Neutrophil (primary cell): ENCODE measurements at regions not wholly inside any gene's neighbourhood (a gene's known extent, or its start where the extent isn't known, plus 50 kb on each side); places are given as distances from the start of the nearest gene placed in this dataset.

Experiments used
- H3K27ac ChIP-seq: fragments of 200-600 bp; sonication (generic); 2 replicates; pipeline ENCODE4 v1.5.1; 2016; ENCODE audit warnings: mild to moderate bottlenecking, moderate library complexity
- H3K27me3 ChIP-seq: fragments of 200-600 bp; sonication (generic); 2 replicates; pipeline ENCODE4 v1.6.0; 2016; ENCODE audit warnings: mild to moderate bottlenecking
- H3K36me3 ChIP-seq: fragments of 200-600 bp; sonication (generic); 2 replicates; pipeline ENCODE4 v1.5.1; 2017
- H3K4me1 ChIP-seq, 2 experiments: fragments of 200-600 bp in 1 of 2; sonication (generic) in 1 of 2; 1 replicate in 1 of 2; 2 replicates in 1 of 2; pipeline versions ENCODE4 v1.5.1 to v1.6.1; 2013 to 2016; ENCODE audit warnings: low read depth in 1 of 2, low read length in 1 of 2, mild to moderate bottlenecking in 1 of 2, moderate library complexity in 1 of 2; ENCODE audit not compliant: control insufficient read depth in 1 of 2, insufficient read depth in 1 of 2
- H3K4me3 ChIP-seq, 2 experiments: fragments of 200-600 bp in 1 of 2; sonication (generic) in 1 of 2; 1 replicate in 1 of 2; 2 replicates in 1 of 2; pipeline ENCODE4 v1.5.1; 2013 to 2016; ENCODE audit warnings: low read depth in 1 of 2, low read length in 1 of 2, mild to moderate bottlenecking in 1 of 2, moderate library complexity in 1 of 2
- H3K9me3 ChIP-seq: fragments of 200-600 bp; sonication (generic); 2 replicates; pipeline ENCODE4 v1.5.1; 2016
- CTCF ChIP-seq: fragments of 200-600 bp; sonication (generic); IDR thresholded peaks from 2 replicates; pipeline ENCODE4 v1.5.1; 2016; ENCODE audit warnings: antibody characterized with exemption

DNA sequence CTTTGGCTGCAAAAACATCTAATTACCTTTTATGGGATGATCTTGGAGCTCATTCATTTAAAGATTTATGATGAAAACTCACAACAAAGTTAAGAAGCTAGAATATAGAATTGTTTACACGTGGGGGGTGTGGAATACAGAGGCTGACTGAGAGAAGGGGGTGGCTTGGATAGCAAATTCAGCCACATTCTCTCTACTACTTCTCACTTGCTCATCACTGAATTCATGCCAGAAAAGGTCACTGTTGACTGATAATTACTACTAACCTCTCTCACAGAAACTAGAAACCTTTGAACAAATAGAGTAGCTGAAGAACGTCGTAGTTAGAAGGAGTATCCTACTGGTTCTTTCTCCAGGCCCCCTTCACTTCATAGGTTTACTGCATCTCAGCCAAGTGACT, 808.2 kb downstream of the BRINP1 start:
- H3K9me3 ChIP-seq: no peaks in the 10 kb centered on the region
- no peak overlapping the region for H3K4me3 ChIP-seq
- H3K27ac ChIP-seq: no peak overlapping the region
- no peak for TF ChIP-seq CTCF
- H3K27me3 ChIP-seq: no peaks in the 10 kb centered on the region
- H3K4me1 ChIP-seq: no peaks in the 10 kb centered on the region
- H3K36me3 ChIP-seq: no peaks in the 10 kb centered on the region

DNA sequence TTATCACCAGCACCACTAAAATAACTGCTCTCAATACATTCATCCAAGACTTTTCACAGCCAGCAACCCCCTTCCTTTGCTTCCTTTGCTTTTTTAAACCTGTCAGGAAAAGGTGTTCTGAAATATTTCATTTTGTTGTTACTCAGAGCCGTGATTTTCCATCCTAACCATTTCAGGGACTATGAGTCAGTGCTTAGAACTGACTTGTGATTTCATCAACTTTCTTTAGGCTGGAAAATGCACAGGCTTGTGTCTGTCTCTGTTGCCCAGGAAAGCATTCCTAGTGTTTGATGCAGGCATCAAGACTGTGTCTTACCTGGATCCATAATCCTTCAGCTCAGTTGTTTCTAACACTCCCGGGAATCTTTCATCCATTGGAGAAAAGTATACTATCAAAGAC, 805.6 kb downstream of the BRINP1 start:
- no peak for TF ChIP-seq CTCF
- Histone ChIP-seq H3K27ac (no peak overlapping the region), H3K4me3 (no peak overlapping the region), H3K27me3 (no peaks in the 10 kb centered on the region), H3K9me3 (no peaks in the 10 kb centered on the region), H3K36me3 (no peaks in the 10 kb centered on the region), H3K4me1 (no peaks in the 10 kb centered on the region)

- no peak for TF ChIP-seq CTCF
- no peak overlapping the region for H3K4me3 ChIP-seq
- no peaks in the 10 kb centered on the region for H3K4me1 ChIP-seq
- no peaks in the 10 kb centered on the region for H3K27me3 ChIP-seq
- no peak overlapping the region for H3K27ac ChIP-seq
- no peaks in the 10 kb centered on the region for H3K36me3 ChIP-seq
- H3K9me3 ChIP-seq: no peaks in the 10 kb centered on the region
Observed at GRCh38 chr9:118567861-118568260, 801.4 kb downstream of the BRINP1 start.

DNA sequence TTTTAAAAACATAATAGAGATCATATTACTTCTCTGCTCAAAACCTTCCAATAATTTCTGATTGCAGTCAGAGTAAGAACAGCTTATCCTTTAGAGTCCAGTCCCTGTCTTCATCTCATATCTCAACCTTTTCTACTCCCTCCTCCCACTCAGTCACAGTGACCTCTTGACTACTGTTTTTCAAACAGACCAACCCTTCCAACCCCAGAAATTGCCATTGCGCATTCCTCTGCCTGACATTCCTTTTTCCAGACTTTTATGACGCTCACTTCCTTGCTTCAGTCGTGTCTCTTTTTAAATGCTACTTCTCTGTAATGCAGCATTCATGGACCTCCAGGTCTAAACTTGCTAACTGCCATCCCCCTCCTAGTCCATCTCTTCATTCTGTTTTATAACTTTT, 800.5 kb downstream of the BRINP1 start:
- Histone ChIP-seq H3K9me3 (no peaks in the 10 kb centered on the region), H3K27ac (no peak overlapping the region), H3K36me3 (no peaks in the 10 kb centered on the region), H3K27me3 (no peaks in the 10 kb centered on the region), H3K4me1 (no peaks in the 10 kb centered on the region), H3K4me3 (no peak overlapping the region)
- no peak for TF ChIP-seq CTCF

DNA sequence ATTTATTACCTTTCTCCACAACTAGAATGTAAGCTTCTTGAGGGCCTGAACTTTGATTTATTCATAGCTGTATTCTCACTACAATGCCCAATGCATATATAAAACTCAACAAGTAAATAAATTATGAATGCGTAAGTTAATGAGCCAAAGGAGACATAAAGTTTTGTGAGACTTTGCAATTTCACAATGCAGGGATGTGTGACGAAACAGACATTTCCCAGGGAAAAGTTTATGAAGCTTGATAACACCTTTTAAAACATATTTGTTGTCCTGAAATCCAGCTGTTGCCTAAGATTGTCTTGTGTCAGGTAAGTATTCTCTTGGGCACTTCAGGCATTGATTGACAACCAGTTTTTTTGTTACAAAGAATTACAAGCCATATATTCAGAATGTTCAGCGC, 800.1 kb downstream of the BRINP1 start:
- TF ChIP-seq CTCF: no peak
- H3K27ac ChIP-seq: no peak overlapping the region
- no peaks in the 10 kb centered on the region for H3K4me1 ChIP-seq
- no peaks in the 10 kb centered on the region for H3K9me3 ChIP-seq
- H3K4me3 ChIP-seq: no peak overlapping the region
- H3K27me3 ChIP-seq: no peaks in the 10 kb centered on the region
- no peaks in the 10 kb centered on the region for H3K36me3 ChIP-seq

- no peaks in the 10 kb centered on the region for H3K9me3 ChIP-seq
- H3K4me3 ChIP-seq: no peak overlapping the region
- TF ChIP-seq CTCF: no peak
Observed at GRCh38 chr9:118570066-118570465, 799.2 kb downstream of the BRINP1 start.

More at GRCh38 chr9:118570066-118570465, 799.2 kb downstream of the BRINP1 start:
- no peaks in the 10 kb centered on the region for H3K36me3 ChIP-seq
- no peaks in the 10 kb centered on the region for H3K4me1 ChIP-seq
- H3K27ac ChIP-seq: no peak overlapping the region
- no peaks in the 10 kb centered on the region for H3K27me3 ChIP-seq
